HepG2 (cell line): ENCODE measurements at regions not wholly inside any gene's neighbourhood (a gene's known extent, or its start where the extent isn't known, plus 50 kb on each side); places are given as distances from the start of the nearest gene placed in this dataset.

ENCODE experiments used
- ATAC-seq: fragments of 200-7000 bp; cut with Tn5 transposase; 3 replicates; pipeline ENCODE4 v1.9.1; 2020; ENCODE audit warnings: mild to moderate bottlenecking, moderate library complexity
- BruUV-seq: library from RNA; stranded (reverse); fragments of 400-500 nt; replicated peaks from 2 replicates; lab custom pipeline; 2021; lab: Mats Ljungman, UMichigan
- CTCF ChIA-PET: fragments of 300-600 bp; formaldehyde crosslinking; extraction: SDS; loops from one replicate; lab custom pipeline; 2021; ENCODE audit warnings: low total read pairs, inconsistent platforms, low intra/inter-chr PET ratio; lab: Yijun Ruan, JAX
- POLR2A ChIA-PET: fragments of 350-600 bp; sonication (Branson Sonifier 250); formaldehyde crosslinking; loops from one replicate; lab custom pipeline; 2020; ENCODE audit warnings: antibody characterized with exemption, inconsistent platforms; lab: Yijun Ruan, JAX
- DNase-seq: peaks from one replicate; pipeline ENCODE4 v3.0.0-alpha.2; 2015; ENCODE audit warnings: low spot score
- FAIRE-seq: peaks from 3 replicates; lab custom pipeline; 2011; peaks lifted over from hg19 to GRCh38; lab: Jason Lieb, UNC
- H2AFZ ChIP-seq: one replicate; pipeline ENCODE4 v1.6.1; 2011; ENCODE audit warnings: low read length, inconsistent platforms
- H3K27ac ChIP-seq: fragments of 300-600 bp; 3 replicates; pipeline ENCODE4 v1.8.0; 2011; ENCODE audit warnings: mixed run types, mild to moderate bottlenecking, mixed read lengths, low read length, inconsistent platforms; ENCODE audit not compliant: insufficient read depth; ENCODE audit errors: extremely low read length
- H3K27me3 ChIP-seq, 2 experiments: fragments of 200-600 bp in 1 of 2; 2 replicates in 1 of 2; 3 replicates in 1 of 2; pipeline versions ENCODE4 v1.6.0 to v1.8.0; 2011; ENCODE audit warnings: low read length in 2 of 2, mild to moderate bottlenecking in 2 of 2, moderate library complexity in 2 of 2, inconsistent platforms in 1 of 2; ENCODE audit not compliant: insufficient read depth in 2 of 2, control insufficient read depth in 1 of 2
- H3K36me3 ChIP-seq, 2 experiments: fragments of 200-600 bp in 1 of 2; replicated peaks in 1 of 2; 2 replicates in 1 of 2; 3 replicates in 1 of 2; pipeline versions ENCODE4 v1.5.1 to v1.8.0; 2011; ENCODE audit warnings: low read length in 2 of 2, inconsistent platforms in 1 of 2; ENCODE audit not compliant: insufficient read depth in 2 of 2, control insufficient read depth in 1 of 2
- H3K4me1 ChIP-seq: 2 replicates; pipeline ENCODE4 v1.5.1; 2012; ENCODE audit warnings: low read length, inconsistent platforms; ENCODE audit not compliant: insufficient read depth
- H3K4me2 ChIP-seq: 2 replicates; pipeline ENCODE4 v1.6.0; 2011; ENCODE audit warnings: low read depth, low read length, inconsistent platforms
- H3K4me3 ChIP-seq, 3 experiments: fragments of 200-600 bp in 1 of 3; sonication (generic), shearing (Covaris generic) in 1 of 3; replicated peaks in 1 of 3; 2 replicates each; pipeline ENCODE4 v1.5.1; 2011 to 2016; ENCODE audit warnings: low read length in 3 of 3, inconsistent platforms in 2 of 3, low read depth in 2 of 3, mild to moderate bottlenecking in 2 of 3, control low read depth in 1 of 3, mixed read lengths in 1 of 3; ENCODE audit not compliant: insufficient read depth in 1 of 3
- H3K79me2 ChIP-seq: one replicate; pipeline ENCODE4 v1.6.1; 2011; ENCODE audit warnings: low read length, inconsistent platforms; ENCODE audit not compliant: insufficient read depth
- H3K9ac ChIP-seq: 2 replicates; pipeline ENCODE4 v1.6.0; 2011; ENCODE audit warnings: mild to moderate bottlenecking, low read depth, low read length, inconsistent platforms; ENCODE audit not compliant: insufficient read depth
- H3K9me3 ChIP-seq: 2 replicates; pipeline ENCODE4 v1.5.1; 2012; ENCODE audit warnings: mild to moderate bottlenecking, low read length
- H4K20me1 ChIP-seq: 2 replicates; pipeline ENCODE4 v1.6.0; 2011; ENCODE audit warnings: inconsistent platforms, mild to moderate bottlenecking, low read length, moderate library complexity; ENCODE audit not compliant: insufficient read depth
- BCL6 ChIP-seq: IDR thresholded peaks from 2 replicates; pipeline ENCODE4 v1.6.1; 2016; ENCODE audit warnings: missing genetic modification reagents, missing compliant biosample characterization
- BHLHE40 ChIP-seq: IDR thresholded peaks from 2 replicates; pipeline ENCODE4 v1.6.1; 2011; ENCODE audit warnings: low read length, improper control_type of control experiment
- CBX2 ChIP-seq, 2 experiments: fragments of 200-600 bp in 1 of 2; sonication (generic); formaldehyde crosslinking in 1 of 2; IDR thresholded peaks; 2 replicates each; pipeline versions ENCODE4 v1.7.0 to v1.8.1; 2018 to 2022; ENCODE audit warnings: low read depth in 2 of 2, low read length in 1 of 2, mild to moderate bottlenecking in 1 of 2, missing genetic modification reagents in 1 of 2
- KLF6 ChIP-seq: IDR thresholded peaks from 2 replicates; pipeline ENCODE4 v1.8.0; 2016; ENCODE audit warnings: missing biosample characterization, missing genetic modification reagents
- MLX ChIP-seq: IDR thresholded peaks from 2 replicates; pipeline ENCODE4 v1.6.1; 2016
- RBFOX2 ChIP-seq: fragments of 200-400 bp; formaldehyde crosslinking; IDR thresholded peaks from 2 replicates; pipeline ENCODE4 v1.6.1; 2017; ENCODE audit warnings: low read depth, mild to moderate bottlenecking, low read length
- SKI ChIP-seq: fragments of 450-650 bp; IDR thresholded peaks from one replicate; pipeline ENCODE4 v1.6.1; 2018; ENCODE audit warnings: mild to moderate bottlenecking; ENCODE audit not compliant: partially characterized antibody
- SRSF9 ChIP-seq: fragments of 200-400 bp; formaldehyde crosslinking; IDR thresholded peaks from 2 replicates; pipeline ENCODE4 v1.6.1; 2018; ENCODE audit warnings: borderline replicate concordance, mild to moderate bottlenecking, low read depth, low read length; ENCODE audit not compliant: insufficient read depth, poor library complexity, severe bottlenecking
- ZBTB38 ChIP-seq: sonication (generic); formaldehyde crosslinking; IDR thresholded peaks from 2 replicates; pipeline ENCODE4 v1.5.1; 2020; ENCODE audit warnings: mild to moderate bottlenecking, missing genetic modification reagents
- ZNF101 ChIP-seq: sonication (generic); formaldehyde crosslinking; IDR thresholded peaks from 2 replicates; pipeline ENCODE4 v1.4.0; 2020; ENCODE audit warnings: mild to moderate bottlenecking, low read depth, missing genetic modification reagents, borderline replicate concordance
- ZNF354B ChIP-seq: sonication (generic); formaldehyde crosslinking; IDR thresholded peaks from 2 replicates; pipeline ENCODE4 v1.8.0; 2022; ENCODE audit warnings: mild to moderate bottlenecking, missing genetic modification reagents
- ZNF512B ChIP-seq: sonication (generic); formaldehyde crosslinking; IDR thresholded peaks from 2 replicates; pipeline ENCODE4 v1.5.1; 2020; ENCODE audit warnings: missing genetic modification reagents, mild to moderate bottlenecking, borderline replicate concordance
- ZNF652 ChIP-seq: IDR thresholded peaks from 2 replicates; pipeline ENCODE4 v1.6.1; 2016; ENCODE audit warnings: low read depth, borderline replicate concordance
- ZNF674 ChIP-seq: sonication (generic); formaldehyde crosslinking; IDR thresholded peaks from 2 replicates; pipeline ENCODE4 v1.5.0; 2020; ENCODE audit warnings: low read depth, mild to moderate bottlenecking, missing genetic modification reagents
- ZSCAN22 ChIP-seq: sonication (generic); formaldehyde crosslinking; IDR thresholded peaks from 2 replicates; pipeline ENCODE4 v1.4.0; 2020; ENCODE audit warnings: mild to moderate bottlenecking, missing genetic modification reagents
- WGBS: methylation state at CpG from one replicate; pipeline ENCODE4 v1.1.6; 2017; ENCODE audit warnings: low lambda C conversion rate; 5-methylcytosine and 5-hydroxymethylcytosine counted together
- in situ Hi-C: cut with HindIII; loops from 2 replicates; pipeline ENCODE4 v1.10.0; 2017; ENCODE audit warnings: low pct_unique_long_range_greater_than_20kb; ENCODE audit not compliant: extremely low pct_ligation_motif_present
- intact Hi-C: fragments of 100-400 bp; cut with micrococcal nuclease; formaldehyde crosslinking; loops from one replicate; pipeline ENCODE4 v1.10.0; 2022; ENCODE audit not compliant: unreplicated experiment

- ATAC-seq = no peak
- no peak for TF ChIP-seq ZNF354B
- no peak for TF ChIP-seq BCL6 (CRISPR knock-in tag)
- no peak for TF ChIP-seq ZNF674
- TF ChIP-seq SKI = no peak
- TF ChIP-seq CBX2 (IDR thresholded peaks at IDR 0.05; ENCODE audit: low read depth, low read length) = no peak
- no peak for TF ChIP-seq CBX2 (CRISPR knock-in tag; IDR thresholded peaks at IDR 0.05; ENCODE audit: low read depth)
- TF ChIP-seq ZNF652 = no peak
- TF ChIP-seq ZSCAN22 (CRISPR knock-in tag) = no peak
- no peak for TF ChIP-seq BHLHE40
- H3K4me3 ChIP-seq = no peak overlapping the region
Measured at GRCh38 chr5:91293131-91293530, 90.0 kb downstream of the ARRDC3 start.

GRCh38 chr5:91291628-91292569 lies 91.2 kb downstream of the ARRDC3 start:
- CTCF ChIA-PET = no interaction called here
- H3K9ac ChIP-seq = no peak overlapping the region
- intact Hi-C loops (no loop called here), in situ Hi-C loops (no loop called here)
- POLR2A ChIA-PET = no interaction called here
- no peak overlapping the region for H3K4me2 ChIP-seq
- no peak overlapping the region for H2AFZ ChIP-seq
- H4K20me1 ChIP-seq = no peaks in the 10 kb centered on the region
- no peaks in the 10 kb centered on the region for H3K36me3 ChIP-seq
- ATAC-seq (no peak), FAIRE-seq (no peak), DNase-seq (no peak)
- H3K9me3 ChIP-seq = no peaks in the 10 kb centered on the region
- H3K4me3 ChIP-seq = no peak overlapping the region
- H3K79me2 ChIP-seq = no peaks in the 10 kb centered on the region
- no peaks in the 10 kb centered on the region; a peak in 1 of 5 replicates for H3K27me3 ChIP-seq
- H3K4me1 ChIP-seq = no peaks in the 10 kb centered on the region
- BruUV-seq = no TSS peak
- no peak overlapping the region for H3K27ac ChIP-seq
- 52% methylated on average over 4 of the region's 4 CpGs for WGBS
- TF ChIP-seq RBFOX2 (no peak), ZNF512B (CRISPR knock-in tag) (no peak), SRSF9 (no peak), KLF6 (CRISPR knock-in tag) (no peak), ZNF101 (CRISPR knock-in tag) (no peak), ZBTB38 (no peak), MLX (no peak)

More at GRCh38 chr5:91293131-91293530, 90.0 kb downstream of the ARRDC3 start:
- Histone ChIP-seq H2AFZ (no peak overlapping the region), H3K79me2 (no peaks in the 10 kb centered on the region), H3K27ac (no peak overlapping the region), H3K27me3 (no peaks in the 10 kb centered on the region; a peak in 1 of 5 replicates), H3K9me3 (no peaks in the 10 kb centered on the region), H3K36me3 (no peaks in the 10 kb centered on the region), H3K9ac (no peak overlapping the region), H4K20me1 (no peaks in the 10 kb centered on the region), H3K4me1 (no peaks in the 10 kb centered on the region), H3K4me2 (no peak overlapping the region)
- in situ Hi-C loops = no loop called here
- no TSS peak for BruUV-seq
- DNase-seq = no peak
- CTCF ChIA-PET = no interaction called here
- intact Hi-C loops = no loop called here
- POLR2A ChIA-PET = no interaction called here
- no peak for FAIRE-seq
